ENCODE measurements at regions not wholly inside any gene's neighbourhood (a gene's known extent, or its start where the extent isn't known, plus 50 kb on each side); places are given as distances from the start of the nearest gene placed in this dataset.

GRCh38 chr10:129275886-129276285 is 191.2 kb upstream of the MGMT start:
- ATAC-seq (replicated peaks) = no peak
- peaks cover 0 to 5% of the 10 kb centered on the region in 2 donors for H3K27me3 Mint-ChIP-seq
- no peaks in the 10 kb centered on the region for H3K36me3 Mint-ChIP-seq
- no peak overlapping the region for H3K27ac Mint-ChIP-seq
- H3K4me1 Mint-ChIP-seq = no peaks in the 10 kb centered on the region
- no peak overlapping the region for H3K4me3 Mint-ChIP-seq
- peaks cover 0 to 2% of the 10 kb centered on the region in 2 donors for H3K9me3 Mint-ChIP-seq
- no peak for DNase-seq

GRCh38 chr10:129277084-129277483 is 190.0 kb upstream of the MGMT start:
- DNase-seq (no peak), ATAC-seq (replicated peaks) (no peak)
- H3K4me1 Mint-ChIP-seq = no peaks in the 10 kb centered on the region
- no peak overlapping the region for H3K4me3 Mint-ChIP-seq
- H3K36me3 Mint-ChIP-seq = no peaks in the 10 kb centered on the region
- peaks cover 7 to 9% of the 10 kb centered on the region in 2 donors for H3K27me3 Mint-ChIP-seq
- H3K9me3 Mint-ChIP-seq = peaks cover 5 to 10% of the 10 kb centered on the region in 2 donors
- H3K27ac Mint-ChIP-seq = no peak overlapping the region

GRCh38 chr10:129277841-129278240 is 189.2 kb upstream of the MGMT start:
- H3K27ac Mint-ChIP-seq = no peak overlapping the region
- no peaks in the 10 kb centered on the region for H3K4me1 Mint-ChIP-seq
- DNase-seq (no peak), ATAC-seq (replicated peaks) (no peak)
- no peaks in the 10 kb centered on the region for H3K36me3 Mint-ChIP-seq
- peaks cover 5 to 10% of the 10 kb centered on the region in 2 donors for H3K9me3 Mint-ChIP-seq
- H3K4me3 Mint-ChIP-seq = no peak overlapping the region
- H3K27me3 Mint-ChIP-seq = peaks cover 7 to 9% of the 10 kb centered on the region in 2 donors

- Mint-ChIP-seq H3K4me3 (no peak overlapping the region), H3K36me3 (no peaks in the 10 kb centered on the region), H3K27me3 (peaks cover 7 to 9% of the 10 kb centered on the region in 2 donors), H3K9me3 (peaks cover 5 to 10% of the 10 kb centered on the region in 2 donors), H3K27ac (no peak overlapping the region), H3K4me1 (no peaks in the 10 kb centered on the region)
- no peak for ATAC-seq (replicated peaks)
- DNase-seq = no peak
Measured at GRCh38 chr10:129278686-129279085, 188.4 kb upstream of the MGMT start.

- H3K4me1 Mint-ChIP-seq = no peaks in the 10 kb centered on the region
Measured at GRCh38 chr10:129279446-129280154, 187.4 kb upstream of the MGMT start.

GRCh38 chr10:129280155-129280502 is 186.9 kb upstream of the MGMT start:
- no peak for ATAC-seq (replicated peaks)
- peaks cover 7 to 9% of the 10 kb centered on the region in 2 donors for H3K27me3 Mint-ChIP-seq

More at GRCh38 chr10:129279446-129280154, 187.4 kb upstream of the MGMT start:
- no peak overlapping the region for H3K4me3 Mint-ChIP-seq
- H3K27ac Mint-ChIP-seq = no peak overlapping the region
- peaks cover 7 to 9% of the 10 kb centered on the region in 2 donors for H3K27me3 Mint-ChIP-seq
- no peaks in the 10 kb centered on the region for H3K36me3 Mint-ChIP-seq
- DNase-seq (no peak), ATAC-seq (replicated peaks) (no peak)
- peaks cover 5 to 10% of the 10 kb centered on the region in 2 donors for H3K9me3 Mint-ChIP-seq

GRCh38 chr10:129280908-129281586 is 186.0 kb upstream of the MGMT start:
- no peak overlapping the region for H3K4me3 Mint-ChIP-seq

More at GRCh38 chr10:129280155-129280502, 186.9 kb upstream of the MGMT start:
- Mint-ChIP-seq H3K9me3 (peaks cover 5 to 10% of the 10 kb centered on the region in 2 donors), H3K27ac (no peak overlapping the region), H3K4me1 (no peaks in the 10 kb centered on the region), H3K36me3 (no peaks in the 10 kb centered on the region), H3K4me3 (no peak overlapping the region)
- DNase-seq = no peak

GRCh38 chr10:129285459-129285858 is 181.6 kb upstream of the MGMT start:
- H3K4me3 Mint-ChIP-seq = no peak overlapping the region
- H3K27ac Mint-ChIP-seq = no peak overlapping the region
- ATAC-seq (replicated peaks) (no peak), DNase-seq (no peak)
- H3K27me3 Mint-ChIP-seq = peaks cover 4 to 12% of the 10 kb centered on the region in 2 donors
- H3K9me3 Mint-ChIP-seq = peaks cover 6 to 10% of the 10 kb centered on the region in 2 donors
- no peaks in the 10 kb centered on the region for H3K36me3 Mint-ChIP-seq
- no peaks in the 10 kb centered on the region for H3K4me1 Mint-ChIP-seq

More at GRCh38 chr10:129280908-129281586, 186.0 kb upstream of the MGMT start:
- Mint-ChIP-seq H3K27ac (no peak overlapping the region), H3K4me1 (no peaks in the 10 kb centered on the region), H3K27me3 (peaks cover 7 to 9% of the 10 kb centered on the region in 2 donors), H3K36me3 (no peaks in the 10 kb centered on the region), H3K9me3 (peaks cover 5 to 10% of the 10 kb centered on the region in 2 donors)
- DNase-seq (no peak), ATAC-seq (replicated peaks) (no peak)

- peaks cover 0 to 24% of the 10 kb centered on the region in 2 donors for H3K27me3 Mint-ChIP-seq
- no peaks in the 10 kb centered on the region for H3K36me3 Mint-ChIP-seq
- no peak overlapping the region for H3K27ac Mint-ChIP-seq
- no peak overlapping the region for H3K4me3 Mint-ChIP-seq
- DNase-seq (no peak), ATAC-seq (replicated peaks) (no peak)
- peaks cover 0 to 1% of the 10 kb centered on the region in 2 donors for H3K9me3 Mint-ChIP-seq
- no peaks in the 10 kb centered on the region for H3K4me1 Mint-ChIP-seq
Measured at GRCh38 chr10:129288999-129289584, 177.9 kb upstream of the MGMT start.

- Mint-ChIP-seq H3K36me3 (no peaks in the 10 kb centered on the region), H3K4me1 (no peaks in the 10 kb centered on the region)
- no peak for DNase-seq
Measured at GRCh38 chr10:129293991-129294700, 172.9 kb upstream of the MGMT start.

GRCh38 chr10:129294944-129295343 is 172.1 kb upstream of the MGMT start:
- ATAC-seq (replicated peaks) (no peak), DNase-seq (no peak)
- no peak overlapping the region for H3K4me3 Mint-ChIP-seq
- H3K36me3 Mint-ChIP-seq = no peaks in the 10 kb centered on the region
- H3K4me1 Mint-ChIP-seq = no peaks in the 10 kb centered on the region
- peaks cover 0 to 19% of the 10 kb centered on the region in 2 donors for H3K27me3 Mint-ChIP-seq
- no peak overlapping the region for H3K27ac Mint-ChIP-seq
- H3K9me3 Mint-ChIP-seq = no peaks in the 10 kb centered on the region

More at GRCh38 chr10:129293991-129294700, 172.9 kb upstream of the MGMT start:
- no peak overlapping the region for H3K27ac Mint-ChIP-seq
- no peak overlapping the region for H3K4me3 Mint-ChIP-seq
- H3K27me3 Mint-ChIP-seq = peaks cover 0 to 19% of the 10 kb centered on the region in 2 donors
- no peak for ATAC-seq (replicated peaks)
- no peaks in the 10 kb centered on the region for H3K9me3 Mint-ChIP-seq

- Mint-ChIP-seq H3K9me3 (no peaks in the 10 kb centered on the region), H3K27ac (no peak overlapping the region), H3K36me3 (no peaks in the 10 kb centered on the region), H3K4me1 (no peaks in the 10 kb centered on the region), H3K4me3 (no peak overlapping the region), H3K27me3 (peaks cover 0 to 7% of the 10 kb centered on the region in 2 donors)
- DNase-seq (no peak), ATAC-seq (replicated peaks) (no peak)
Measured at GRCh38 chr10:129305046-129305445, 162.0 kb upstream of the MGMT start.

- no peak for ATAC-seq (replicated peaks)
- Mint-ChIP-seq H3K27me3 (peaks cover 0 to 18% of the 10 kb centered on the region in 2 donors), H3K4me3 (no peak overlapping the region), H3K4me1 (no peaks in the 10 kb centered on the region), H3K36me3 (no peaks in the 10 kb centered on the region), H3K9me3 (peaks cover 0 to 1% of the 10 kb centered on the region in 2 donors), H3K27ac (no peak overlapping the region)
- no peak for DNase-seq
Measured at GRCh38 chr10:129307141-129307540, 159.9 kb upstream of the MGMT start.

GRCh38 chr10:129308953-129309564 is 158.0 kb upstream of the MGMT start:
- Mint-ChIP-seq H3K27me3 (peaks cover 0 to 20% of the 10 kb centered on the region in 2 donors), H3K4me3 (no peak overlapping the region)

More at GRCh38 chr10:129308953-129309564, 158.0 kb upstream of the MGMT start:
- ATAC-seq (replicated peaks) (no peak), DNase-seq (no peak)
- H3K4me1 Mint-ChIP-seq = no peaks in the 10 kb centered on the region
- no peaks in the 10 kb centered on the region for H3K36me3 Mint-ChIP-seq
- H3K27ac Mint-ChIP-seq = no peak overlapping the region
- peaks cover 0 to 3% of the 10 kb centered on the region in 2 donors for H3K9me3 Mint-ChIP-seq

Data from stimulated activated naive B cell treated with anti-CD40 and anti-IgM and Interleukin-4, amounts not matched to agents 10 μg/mL and 1 μg/mL and 100 μg/mL, for 72 hours (primary cell).